HG03280 (cell line): ENCODE measurements at regions not wholly inside any gene's neighbourhood (a gene's known extent, or its start where the extent isn't known, plus 50 kb on each side); places are given as distances from the start of the nearest gene placed in this dataset.

ENCODE experiments used
- ATAC-seq: cut with Tn5 transposase; IDR thresholded peaks from one replicate; pipeline ENCODE4 v1.9.1; 2021; ENCODE audit warnings: mild to moderate bottlenecking, moderate library complexity; ENCODE audit not compliant: unreplicated experiment

DNA sequence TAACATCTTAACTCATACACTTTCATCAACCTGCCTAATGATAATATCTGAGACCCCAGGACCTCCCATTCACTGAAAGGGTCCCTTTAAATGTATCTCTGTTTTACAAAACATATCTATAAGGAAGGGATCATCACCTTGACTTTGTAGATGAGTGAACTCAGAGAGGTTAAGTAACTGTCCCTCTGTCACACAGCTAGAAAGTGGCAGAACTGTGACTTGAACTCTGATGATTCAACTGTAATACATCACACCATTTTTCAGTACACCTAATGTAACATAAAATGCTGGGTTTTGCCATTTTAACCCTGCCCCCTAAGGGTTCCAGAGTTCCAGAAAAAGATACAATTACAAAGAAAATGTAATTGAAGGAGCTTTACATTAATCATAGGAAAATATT is 234.6 kb downstream of the ZEB2 start:
- no peak for ATAC-seq

DNA sequence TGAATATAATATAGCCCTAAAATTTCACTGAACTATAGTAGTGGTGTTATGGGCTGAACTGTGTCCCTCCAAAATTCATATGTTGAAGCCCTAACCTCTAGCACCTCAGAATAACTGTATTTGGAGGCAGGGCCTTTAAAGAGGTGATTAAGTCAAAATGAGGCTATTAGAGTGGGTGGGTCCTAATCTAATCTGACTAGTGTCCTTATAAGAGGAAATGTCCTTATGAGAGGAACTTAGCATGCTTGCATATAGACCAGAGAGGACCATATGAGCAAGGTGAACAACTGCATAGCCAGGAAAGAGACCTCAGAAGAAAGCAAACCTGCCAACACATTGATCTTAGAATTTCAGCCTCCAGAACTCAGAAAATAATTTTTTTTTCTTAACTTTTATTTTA is 238.4 kb downstream of the ZEB2 start:
- ATAC-seq = no peak

DNA sequence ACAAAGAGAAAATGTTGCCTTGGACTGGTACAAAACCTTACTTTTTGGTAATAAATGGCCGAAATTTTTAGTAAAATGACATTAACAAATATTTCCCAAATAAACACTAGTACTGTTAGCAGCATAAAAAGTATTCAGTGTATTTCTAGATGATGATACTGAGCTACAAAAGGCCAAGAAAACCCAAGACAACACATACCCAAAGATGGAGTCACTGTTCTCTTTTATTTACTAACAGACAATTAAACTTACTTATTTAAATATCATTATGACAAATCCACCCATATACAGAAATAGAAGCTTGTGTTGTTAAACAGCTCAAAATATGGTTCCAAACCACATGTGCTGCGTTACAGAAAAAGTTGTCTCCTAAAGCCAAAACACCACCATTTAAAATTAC is 239.9 kb downstream of the ZEB2 start:
- no peak for ATAC-seq

DNA sequence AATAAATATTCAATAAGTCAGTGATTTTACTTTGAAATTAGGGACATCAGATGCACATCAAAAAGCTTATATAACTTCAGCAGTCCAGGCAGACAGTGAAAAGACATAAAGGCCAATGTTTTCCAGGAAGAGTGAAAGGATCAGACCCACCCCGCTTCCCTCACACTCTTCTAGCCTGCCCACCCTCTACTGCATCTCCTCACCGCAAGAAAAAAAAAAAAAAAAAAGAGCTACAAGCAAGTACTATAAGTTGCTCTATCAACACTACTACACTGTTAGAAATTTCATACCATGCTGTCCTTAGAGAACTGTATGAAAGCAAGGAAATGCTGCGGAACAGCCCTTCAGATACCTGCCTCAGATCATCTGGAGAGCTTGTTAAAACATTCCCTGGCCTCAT is 240.8 kb downstream of the ZEB2 start:
- no peak for ATAC-seq

DNA sequence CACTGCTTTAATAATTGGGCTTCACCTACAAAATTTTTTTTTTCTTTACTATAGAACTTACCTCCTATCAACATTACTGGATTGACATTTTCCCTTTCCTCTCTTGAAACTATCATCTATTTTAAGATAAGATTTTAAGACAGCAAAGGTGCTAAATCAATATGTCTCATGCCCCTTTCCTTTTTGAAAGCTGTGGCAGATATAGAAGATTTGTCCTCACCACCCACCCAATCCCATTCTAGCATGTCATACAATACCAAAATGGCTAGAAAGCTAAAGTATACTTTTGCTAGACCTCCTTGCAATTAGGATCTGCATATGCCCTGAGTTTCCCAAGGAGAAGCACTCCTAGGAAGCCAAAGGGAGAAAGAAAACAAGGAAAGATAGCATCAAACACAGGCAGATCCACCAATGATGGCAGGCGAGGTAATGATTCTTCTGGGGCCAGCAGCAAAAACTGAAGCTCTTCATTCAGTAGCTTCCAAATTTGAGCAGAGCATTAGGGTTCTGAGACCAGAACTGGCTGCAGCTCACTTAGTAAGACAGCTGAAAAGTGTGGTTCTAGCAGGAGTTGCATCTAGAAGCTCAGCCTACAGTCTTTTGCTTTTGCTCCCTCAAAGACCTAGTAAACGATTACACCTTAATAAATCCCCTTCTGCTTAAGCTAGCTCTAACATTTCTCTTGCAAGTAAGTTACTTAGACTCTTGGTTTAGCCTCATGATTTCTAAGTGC is 242.1 kb downstream of the ZEB2 start:
- ATAC-seq = no peak

DNA sequence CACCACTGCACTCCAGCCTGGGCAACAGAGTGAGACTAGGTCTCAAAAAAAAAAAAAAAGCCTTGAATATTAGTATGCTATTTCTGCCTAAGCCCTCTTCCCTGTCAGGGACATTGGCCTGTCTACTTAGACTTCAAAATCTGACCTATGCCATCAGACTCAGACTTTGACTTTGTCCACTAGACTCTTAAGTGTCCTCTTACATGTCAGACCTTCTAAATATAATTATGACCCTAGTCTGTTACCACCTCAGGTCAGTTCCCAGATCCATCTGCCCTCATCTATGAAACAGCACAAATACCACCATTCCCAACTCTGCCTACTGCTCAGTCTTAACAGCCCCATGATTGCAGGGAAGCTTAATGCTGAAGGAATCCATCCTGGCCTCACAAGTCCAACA is 244.6 kb downstream of the ZEB2 start:
- ATAC-seq = no peak

DNA sequence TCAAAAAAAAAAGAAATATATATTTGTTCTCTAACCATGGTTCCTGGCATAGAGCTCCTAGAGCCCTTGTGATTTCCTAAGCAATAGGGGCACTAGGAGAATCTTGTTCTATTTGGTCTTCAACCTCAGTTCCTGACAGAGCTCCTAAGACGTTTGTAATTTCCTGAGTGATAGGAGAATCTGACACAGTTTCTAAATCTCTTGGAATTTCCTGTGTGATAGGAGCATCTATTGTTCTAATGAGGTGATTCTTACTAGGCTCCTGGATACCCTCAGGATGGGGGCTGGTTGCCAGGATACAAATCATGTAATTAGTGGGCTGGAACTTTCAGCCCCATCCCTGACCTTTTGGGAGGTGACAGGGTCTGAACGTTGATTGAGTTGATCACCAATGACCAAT is 245.8 kb downstream of the ZEB2 start:
- no peak for ATAC-seq

DNA sequence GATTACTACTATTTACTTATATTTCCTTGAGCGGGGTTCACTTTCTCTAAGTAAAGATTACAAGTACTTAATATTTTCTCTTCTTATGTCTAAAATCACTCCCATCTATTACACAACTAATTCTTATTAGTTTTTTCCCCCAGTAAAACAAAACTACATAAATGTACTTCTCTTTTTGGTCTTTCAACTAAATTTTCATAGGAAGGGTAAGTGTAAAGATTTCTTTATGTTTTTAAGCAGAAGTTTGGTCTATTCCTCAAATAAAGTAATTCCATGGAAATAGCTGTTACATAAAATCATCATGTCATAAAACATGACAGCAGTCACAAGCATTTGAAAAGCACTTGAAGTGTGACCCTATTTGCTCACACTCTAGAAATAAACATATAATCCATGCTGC is 249.0 kb downstream of the ZEB2 start:
- ATAC-seq = no peak

DNA sequence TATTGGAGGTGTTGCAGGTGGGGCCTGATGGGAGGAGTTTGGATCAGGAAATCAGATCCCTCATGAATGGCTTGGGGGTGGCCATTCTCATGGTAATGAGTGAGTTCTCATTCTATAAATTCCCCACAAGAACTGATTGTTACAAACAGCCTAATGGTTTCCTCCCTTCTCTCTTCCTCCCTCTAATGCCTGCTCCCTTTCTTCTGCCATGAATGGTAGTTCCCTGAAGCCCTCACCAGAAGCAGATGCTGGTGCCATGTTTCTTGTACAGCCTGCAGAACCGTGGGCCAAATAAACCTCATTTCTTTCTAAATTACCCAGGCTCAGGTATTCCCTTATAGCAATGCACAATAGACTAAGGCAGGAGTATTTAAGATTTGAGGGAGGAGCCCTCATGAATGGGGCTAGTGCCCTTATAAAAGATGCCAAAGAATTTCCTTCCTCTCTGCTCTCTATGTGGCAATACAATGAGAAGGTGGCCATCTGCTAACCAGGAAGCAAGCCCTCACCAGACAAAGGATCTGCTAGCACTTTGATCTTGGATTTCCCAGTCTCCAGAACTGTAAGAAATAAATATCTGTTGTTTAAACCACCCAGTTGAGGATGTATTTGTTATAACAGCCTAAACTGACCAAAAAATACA is 251.8 kb downstream of the ZEB2 start:
- no peak for ATAC-seq

DNA sequence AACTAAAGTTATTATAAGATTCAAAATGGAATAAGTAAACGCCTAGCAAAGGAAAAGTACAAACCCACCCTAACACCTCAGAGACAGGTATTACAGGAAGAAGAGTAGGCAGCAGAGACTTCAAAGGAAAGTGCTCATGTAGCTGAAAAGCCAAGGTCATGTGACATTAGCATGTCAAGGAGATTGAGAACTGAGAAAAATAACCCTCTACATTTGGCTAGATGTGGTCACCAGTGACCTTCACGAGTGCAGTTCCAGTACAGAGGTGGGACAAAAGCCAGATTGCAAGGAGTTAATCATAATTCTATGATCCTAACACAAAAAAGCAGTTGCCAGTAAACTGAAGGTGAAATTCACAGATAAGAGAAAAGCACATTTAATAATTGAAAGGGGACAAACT is 252.7 kb downstream of the ZEB2 start:
- ATAC-seq = peak; percentile 92

DNA sequence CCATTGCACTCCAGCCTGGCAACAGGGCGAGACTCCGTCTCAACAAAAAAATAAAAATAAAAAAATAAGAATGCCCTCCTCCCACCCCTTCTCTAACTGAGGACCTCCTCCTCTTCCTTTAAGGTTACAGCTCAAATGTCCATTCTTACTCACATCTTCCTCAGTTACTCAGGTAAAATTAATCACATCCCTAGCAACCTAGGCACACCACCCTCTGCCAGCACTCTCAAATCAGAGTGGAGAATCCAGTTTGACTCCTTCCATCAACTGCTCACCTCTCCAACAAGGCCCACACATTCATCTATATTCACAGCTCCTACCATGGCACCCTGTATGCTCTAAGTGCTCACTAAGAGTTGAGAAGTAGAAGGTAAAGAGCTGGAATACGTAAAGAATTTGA is 254.3 kb downstream of the ZEB2 start:
- ATAC-seq = no peak

DNA sequence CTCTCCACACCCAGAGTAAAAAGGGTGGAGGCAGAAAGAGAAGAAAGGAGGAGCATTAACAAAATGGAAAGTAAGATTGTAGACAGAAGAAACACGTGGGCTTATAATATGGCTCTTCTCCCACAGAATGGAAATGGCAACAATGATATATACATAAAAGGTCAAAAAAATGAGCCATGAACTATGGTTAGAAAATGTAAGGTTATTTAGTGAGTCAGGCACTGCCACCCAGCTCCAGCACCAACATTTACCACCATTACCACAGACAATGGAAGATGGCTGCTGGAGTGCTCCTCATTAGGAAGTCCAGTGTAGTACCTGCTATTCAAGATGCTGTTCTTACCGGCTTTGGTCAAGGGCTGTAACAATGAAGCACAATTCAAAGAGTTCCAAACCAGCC is 258.0 kb downstream of the ZEB2 start:
- no peak for ATAC-seq

DNA sequence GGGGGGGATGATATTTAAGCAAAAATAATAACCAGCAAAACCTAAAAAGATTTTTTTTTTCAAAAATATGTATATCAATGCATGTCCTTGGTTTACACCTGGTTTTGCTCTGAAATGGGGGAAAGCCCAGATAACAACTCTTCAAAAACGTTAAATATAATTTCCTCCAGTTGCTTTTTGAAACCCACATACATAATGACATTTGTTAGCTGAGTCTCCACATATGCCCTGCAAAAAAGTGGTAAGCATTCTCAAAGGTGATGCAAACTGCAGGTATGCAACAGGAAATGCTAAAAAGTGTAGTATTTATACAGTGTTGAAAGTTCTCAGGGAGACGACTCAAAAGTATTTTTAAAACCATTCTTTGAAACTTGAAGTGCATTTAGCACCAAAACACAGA is 258.6 kb downstream of the ZEB2 start:
- ATAC-seq = no peak

DNA sequence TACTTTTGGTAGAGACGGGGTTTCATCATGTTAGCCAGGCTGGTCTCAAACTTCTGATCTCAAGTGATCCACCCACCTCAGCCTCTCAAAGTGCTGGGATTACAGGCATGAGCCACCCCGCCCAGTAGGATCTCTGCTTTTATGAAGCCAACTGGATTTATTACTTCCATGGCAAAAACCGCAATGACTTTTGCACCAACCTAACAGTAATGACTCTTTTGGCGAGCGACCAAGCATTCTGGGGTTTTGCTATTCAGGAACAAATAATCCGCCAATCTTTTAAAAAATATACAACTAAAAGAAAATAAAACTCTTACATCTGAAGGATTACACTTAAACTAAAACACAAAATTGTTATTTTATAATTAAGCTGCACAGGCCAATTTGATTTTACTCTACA is 260.6 kb downstream of the ZEB2 start:
- ATAC-seq = no peak

DNA sequence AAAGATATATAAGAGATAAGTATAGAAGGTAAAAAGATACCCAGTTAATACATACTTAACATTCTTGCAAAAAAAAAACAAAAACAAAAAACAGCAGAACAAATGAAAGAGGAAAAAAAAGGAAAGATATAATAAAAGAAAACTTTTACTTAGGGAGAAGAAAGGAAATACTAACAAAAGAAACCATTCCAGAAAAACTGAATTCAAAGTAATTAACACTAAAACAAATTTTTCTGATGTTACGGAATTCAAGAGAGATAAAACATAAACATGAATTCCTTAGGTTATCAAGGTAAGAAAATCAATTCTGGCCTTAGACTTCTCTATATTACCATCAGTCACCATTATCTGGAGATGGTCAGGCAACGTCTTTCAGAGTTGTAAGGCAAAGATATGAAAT is 261.8 kb downstream of the ZEB2 start:
- ATAC-seq = no peak

DNA sequence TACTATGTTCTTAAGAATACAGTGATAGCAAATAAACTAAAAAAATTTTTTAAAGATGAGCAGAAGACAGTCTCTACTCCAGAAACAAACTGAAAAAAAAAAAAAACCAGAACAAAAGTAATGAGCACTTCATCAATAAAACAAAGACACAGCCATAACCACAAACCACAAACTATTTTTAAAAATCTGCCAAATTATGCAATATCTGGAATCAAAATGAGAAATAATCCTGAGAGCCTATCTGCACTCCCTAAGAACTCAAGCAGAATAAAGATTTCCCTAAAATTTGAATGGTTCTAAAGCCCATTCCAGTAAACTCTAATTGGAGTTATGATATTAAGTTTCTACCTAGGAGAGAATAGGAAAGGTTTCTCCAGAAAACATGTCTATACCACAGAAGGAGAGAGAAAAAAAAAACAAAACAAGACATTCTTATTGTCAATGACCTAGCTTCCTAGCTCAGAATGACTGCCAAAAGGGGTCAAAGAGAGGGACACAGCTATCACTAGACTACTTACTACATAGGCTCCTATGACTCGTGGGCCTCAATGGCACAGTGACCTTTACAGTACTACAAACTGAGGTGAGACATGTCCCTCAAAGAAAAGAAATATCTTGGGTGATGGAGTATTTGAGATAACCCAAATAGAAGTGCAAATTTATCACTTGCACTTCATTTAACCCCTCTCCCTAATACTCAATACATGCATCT is 262.8 kb downstream of the ZEB2 start:
- ATAC-seq = no peak

DNA sequence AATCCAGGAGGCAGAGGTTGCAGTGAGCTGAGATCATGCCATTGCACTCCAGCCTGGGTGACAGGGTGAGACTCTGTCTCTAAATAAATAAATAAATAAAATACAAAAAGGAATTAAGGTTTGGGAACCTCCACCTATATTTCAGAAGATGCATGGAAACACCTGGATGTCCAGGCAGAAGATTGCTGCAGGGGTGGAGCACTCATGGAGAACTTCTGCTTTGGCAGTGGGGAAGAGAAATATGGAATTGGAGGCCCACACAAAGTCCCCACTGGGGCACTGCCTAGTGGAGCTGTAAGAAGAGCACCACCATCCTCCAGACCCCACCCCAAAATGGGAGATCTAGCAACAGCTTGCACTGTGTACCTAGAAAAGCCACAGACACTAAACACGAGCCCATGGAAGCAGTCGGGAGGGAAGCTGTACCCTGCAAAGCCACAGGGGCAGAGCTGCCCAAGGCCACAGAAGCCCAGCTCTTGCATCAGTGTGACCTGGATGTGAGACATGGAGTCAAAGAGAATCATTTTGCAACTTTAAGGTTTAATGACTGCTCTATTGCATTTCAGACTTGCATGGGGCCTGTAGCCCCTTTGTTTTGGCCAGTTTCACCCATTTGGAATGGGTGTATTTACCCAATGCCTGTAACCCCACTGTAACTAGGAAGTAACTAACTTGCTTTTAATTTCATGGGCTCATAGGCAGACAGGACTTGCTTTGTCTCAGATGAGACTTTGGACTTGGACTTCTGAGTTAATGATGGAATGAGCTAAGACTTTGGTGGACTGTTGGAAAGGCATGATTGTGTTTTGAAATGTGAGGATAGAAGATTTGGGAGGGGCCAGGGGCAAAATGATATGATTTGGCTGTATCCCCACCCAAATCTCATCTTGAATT is 265.3 kb downstream of the ZEB2 start:
- no peak for ATAC-seq

DNA sequence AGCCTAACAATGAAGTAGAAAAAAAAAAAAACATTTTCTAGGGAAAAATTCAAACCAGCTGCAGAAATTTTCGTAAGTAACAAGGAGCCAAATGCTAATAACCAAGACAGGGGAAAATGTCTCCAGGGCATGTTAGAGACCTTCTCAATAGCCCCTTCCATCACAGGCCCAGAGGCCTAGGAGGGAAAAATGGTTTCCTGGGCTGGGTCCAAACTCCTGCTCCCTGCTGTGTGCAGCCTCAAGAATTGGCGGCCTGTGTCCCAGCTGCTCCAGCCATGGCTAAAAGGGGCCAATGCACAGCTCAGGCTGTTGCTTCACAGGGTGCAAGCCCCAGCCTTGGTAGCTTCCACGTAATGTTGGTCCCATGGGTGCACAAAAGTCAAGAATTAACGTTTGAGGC is 266.2 kb downstream of the ZEB2 start:
- ATAC-seq = no peak

DNA sequence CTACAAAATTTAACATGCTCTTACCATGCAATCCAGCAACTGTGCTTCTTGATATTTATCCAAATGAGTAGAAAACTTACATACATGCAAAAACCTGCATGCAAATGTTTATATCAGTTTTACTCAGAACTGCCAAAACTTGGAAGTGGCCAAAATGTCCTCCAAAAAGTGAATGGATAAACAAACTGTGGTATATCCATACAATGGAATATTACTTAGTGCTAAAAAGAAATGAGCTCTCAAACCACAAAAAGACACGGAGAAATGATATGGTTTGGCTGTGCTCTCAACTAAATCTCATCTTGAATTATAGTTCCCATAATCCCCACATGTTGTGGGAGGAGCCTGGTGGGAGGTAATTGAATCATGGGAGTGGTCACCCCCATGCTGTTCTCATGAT is 267.2 kb downstream of the ZEB2 start:
- ATAC-seq = no peak

DNA sequence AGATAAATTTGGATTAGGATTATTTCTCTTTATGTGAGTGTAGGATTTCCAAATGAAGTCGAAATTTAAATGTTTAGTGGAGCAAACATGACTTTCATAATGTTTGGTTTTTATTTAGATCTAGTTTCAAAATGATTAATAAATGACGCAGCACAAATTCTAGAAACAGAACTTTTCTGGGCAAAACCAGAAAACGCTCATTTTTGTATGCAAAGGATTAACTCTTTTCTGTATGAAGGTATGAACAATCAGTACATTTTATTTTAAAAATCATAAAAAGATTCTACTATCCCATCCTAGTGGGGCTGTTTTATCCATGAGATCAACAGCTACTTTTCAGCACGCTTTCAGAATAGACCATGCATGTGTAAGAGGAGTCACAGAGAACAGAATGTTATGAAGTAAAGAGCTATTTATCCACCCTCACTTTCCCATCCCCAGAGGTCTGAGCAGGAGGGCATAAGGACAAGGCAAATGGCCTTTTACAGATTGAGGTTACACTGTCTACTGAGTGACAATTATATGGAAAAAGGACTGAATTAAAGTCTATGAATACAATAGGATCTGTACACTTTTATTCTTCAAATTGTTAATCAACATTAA is 270.8 kb downstream of the ZEB2 start:
- ATAC-seq = peak; percentile 47
